ENCODE measurements at regions not wholly inside any gene's neighbourhood (a gene's known extent, or its start where the extent isn't known, plus 50 kb on each side); places are given as distances from the start of the nearest gene placed in this dataset.

- H3K27ac ChIP-seq: peak overlapping the region; percentile 22
- DNase-seq: no peak
- no peaks in the 10 kb centered on the region for H3K36me3 ChIP-seq (replicated peaks)
- H3K4me3 ChIP-seq (ENCODE audit: low read depth, low read length): no peak overlapping the region
- no peaks in the 10 kb centered on the region for H3K27me3 ChIP-seq (replicated peaks)
- TF ChIP-seq CTCF (IDR thresholded peaks at IDR 0.05; ENCODE audit: low read depth, low read length, missing control alignments): no peak
- in situ Hi-C loops (cut with HindIII; ENCODE audit: low pct_ligation_motif_present, low sequenced_read_pairs): no loop called here
Observed at GRCh38 chr13:105519771-105520170, 1015.7 kb downstream of the EFNB2 start.

- peak; percentile 91 for DNase-seq
- Histone ChIP-seq H3K4me3 (ENCODE audit: low read depth, low read length) (no peak overlapping the region), H3K36me3 (replicated peaks) (no peaks in the 10 kb centered on the region), H3K27me3 (replicated peaks) (no peaks in the 10 kb centered on the region), H3K27ac (peak overlapping the region; percentile 74)
- peak; percentile 21 for TF ChIP-seq CTCF (IDR thresholded peaks at IDR 0.05; ENCODE audit: low read depth, low read length, missing control alignments)
- in situ Hi-C loops (cut with HindIII; ENCODE audit: low pct_ligation_motif_present, low sequenced_read_pairs): no loop called here
Observed at GRCh38 chr13:105518086-105518485, 1017.4 kb downstream of the EFNB2 start.

- no peaks in the 10 kb centered on the region for H3K27me3 ChIP-seq (replicated peaks)
- no peak overlapping the region for H3K4me3 ChIP-seq (ENCODE audit: low read depth, low read length)
- H3K36me3 ChIP-seq (replicated peaks): no peaks in the 10 kb centered on the region
- in situ Hi-C loops (cut with HindIII; ENCODE audit: low pct_ligation_motif_present, low sequenced_read_pairs): no loop called here
- TF ChIP-seq CTCF (IDR thresholded peaks at IDR 0.05; ENCODE audit: low read depth, low read length, missing control alignments): no peak
- no peak for DNase-seq
- no peak overlapping the region for H3K27ac ChIP-seq
Observed at GRCh38 chr13:105514401-105514800, 1021.1 kb downstream of the EFNB2 start.

GRCh38 chr13:105513448-105513847, 1022.0 kb downstream of the EFNB2 start:
- Histone ChIP-seq H3K27ac (no peak overlapping the region), H3K27me3 (replicated peaks) (no peaks in the 10 kb centered on the region), H3K36me3 (replicated peaks) (no peaks in the 10 kb centered on the region), H3K4me3 (ENCODE audit: low read depth, low read length) (no peak overlapping the region)
- in situ Hi-C loops (cut with HindIII; ENCODE audit: low pct_ligation_motif_present, low sequenced_read_pairs): no loop called here
- no peak for TF ChIP-seq CTCF (IDR thresholded peaks at IDR 0.05; ENCODE audit: low read depth, low read length, missing control alignments)
- no peak for DNase-seq

GRCh38 chr13:105509981-105510762, 1025.3 kb downstream of the EFNB2 start:
- no peak for TF ChIP-seq CTCF (IDR thresholded peaks at IDR 0.05; ENCODE audit: low read depth, low read length, missing control alignments)
- Histone ChIP-seq H3K4me3 (ENCODE audit: low read depth, low read length) (no peak overlapping the region), H3K36me3 (replicated peaks) (no peaks in the 10 kb centered on the region), H3K27me3 (replicated peaks) (no peaks in the 10 kb centered on the region), H3K27ac (no peak overlapping the region)
- in situ Hi-C loops (cut with HindIII; ENCODE audit: low pct_ligation_motif_present, low sequenced_read_pairs): no loop called here
- DNase-seq: no peak

GRCh38 chr13:105506463-105506862, 1029.0 kb downstream of the EFNB2 start:
- no peak for TF ChIP-seq CTCF (IDR thresholded peaks at IDR 0.05; ENCODE audit: low read depth, low read length, missing control alignments)
- Histone ChIP-seq H3K36me3 (replicated peaks) (no peaks in the 10 kb centered on the region), H3K27me3 (replicated peaks) (no peaks in the 10 kb centered on the region), H3K27ac (no peak overlapping the region), H3K4me3 (ENCODE audit: low read depth, low read length) (no peak overlapping the region)
- DNase-seq: no peak
- in situ Hi-C loops (cut with HindIII; ENCODE audit: low pct_ligation_motif_present, low sequenced_read_pairs): no loop called here

All from brain microvascular endothelial cell (primary cell).